Keratinocyte (primary cell): ENCODE measurements at regions not wholly inside any gene's neighbourhood (a gene's known extent, or its start where the extent isn't known, plus 50 kb on each side); places are given as distances from the start of the nearest gene placed in this dataset.

ENCODE experiments used
- DNase-seq: peaks from one replicate; pipeline ENCODE4 v3.0.0-alpha.2; 2011; ENCODE audit warnings: low read depth, missing footprints, low spot score
- FAIRE-seq: peaks from 2 replicates; lab custom pipeline; 2011; peaks lifted over from hg19 to GRCh38; lab: Jason Lieb, UNC
- H2AFZ ChIP-seq: 2 replicates; pipeline ENCODE4 v1.6.0; 2012; ENCODE audit warnings: low read length, control low read depth, inconsistent platforms; ENCODE audit not compliant: control insufficient read depth
- H3K27ac ChIP-seq: 2 replicates; pipeline ENCODE4 v1.5.1; 2011; ENCODE audit warnings: low read length; ENCODE audit not compliant: control insufficient read depth, insufficient read depth
- H3K27me3 ChIP-seq: 3 replicates; pipeline ENCODE4 v1.6.0; 2011; ENCODE audit warnings: low read length; ENCODE audit not compliant: control insufficient read depth, insufficient read depth; ENCODE audit errors: extremely low read depth
- H3K36me3 ChIP-seq, 2 experiments: 2 replicates in 1 of 2; 3 replicates in 1 of 2; pipeline ENCODE4 v1.5.1; 2011; ENCODE audit warnings: low read length in 2 of 2, mild to moderate bottlenecking in 1 of 2; ENCODE audit not compliant: control insufficient read depth in 2 of 2, insufficient read depth in 2 of 2; ENCODE audit errors: extremely low read depth in 1 of 2
- H3K4me1 ChIP-seq: 3 replicates; pipeline ENCODE4 v1.5.1; 2011; ENCODE audit warnings: low read length; ENCODE audit not compliant: control insufficient read depth, insufficient read depth; ENCODE audit errors: extremely low read depth
- H3K4me2 ChIP-seq: 3 replicates; pipeline ENCODE4 v1.6.0; 2011; ENCODE audit warnings: low read depth, low read length; ENCODE audit not compliant: control insufficient read depth, insufficient read depth; ENCODE audit errors: extremely low read depth
- H3K4me3 ChIP-seq, 3 experiments: fragments of 200-600 bp in 1 of 3; sonication (generic) in 1 of 3; 2 replicates in 2 of 3; 3 replicates in 1 of 3; pipeline ENCODE4 v1.5.1; 2011 to 2016; ENCODE audit warnings: low read length in 3 of 3, mild to moderate bottlenecking in 3 of 3, control low read depth in 2 of 3, inconsistent platforms in 1 of 3, low read depth in 1 of 3, mixed read lengths in 1 of 3, mixed run types in 1 of 3, moderate library complexity in 1 of 3; ENCODE audit not compliant: control insufficient read depth in 2 of 3, insufficient read depth in 2 of 3; ENCODE audit errors: extremely low read depth in 1 of 3
- H3K79me2 ChIP-seq: 2 replicates; pipeline ENCODE4 v1.6.0; 2012; ENCODE audit warnings: low read length; ENCODE audit not compliant: control insufficient read depth, insufficient read depth
- H3K9ac ChIP-seq: 3 replicates; pipeline ENCODE4 v1.6.0; 2011; ENCODE audit warnings: low read length; ENCODE audit not compliant: control insufficient read depth, insufficient read depth; ENCODE audit errors: extremely low read depth
- H3K9me1 ChIP-seq: 3 replicates; pipeline ENCODE4 v1.6.0; 2011; ENCODE audit warnings: low read length; ENCODE audit not compliant: control insufficient read depth, insufficient read depth; ENCODE audit errors: extremely low read depth
- H3K9me3 ChIP-seq: 2 replicates; pipeline ENCODE4 v1.5.1; 2012; ENCODE audit warnings: low read depth, low read length; ENCODE audit not compliant: control insufficient read depth
- H4K20me1 ChIP-seq: 3 replicates; pipeline ENCODE4 v1.6.0; 2011; ENCODE audit warnings: low read length; ENCODE audit not compliant: control insufficient read depth, insufficient read depth; ENCODE audit errors: extremely low read depth
- CTCF ChIP-seq, 3 experiments: IDR thresholded peaks in 1 of 3; conservative IDR thresholded peaks in 1 of 3; optimal IDR thresholded peaks in 1 of 3; 2 replicates in 2 of 3; 3 replicates in 1 of 3; pipeline versions ENCODE3 to v1.5.1; 2011; ENCODE audit warnings: low read length in 3 of 3, mild to moderate bottlenecking in 3 of 3, moderate library complexity in 2 of 3, control low read depth in 1 of 3, inconsistent platforms in 1 of 3; ENCODE audit not compliant: insufficient read depth in 2 of 3; ENCODE audit errors: extremely low read depth in 1 of 3
- EZH2 ChIP-seq: IDR thresholded peaks from one replicate; pipeline ENCODE4 v1.6.1; 2012; ENCODE audit warnings: inconsistent platforms, mild to moderate bottlenecking, low read length, moderate library complexity
- dilution Hi-C: fragments of 300-500 bp; cut with MboI; formaldehyde crosslinking; loops from one replicate; pipeline ENCODE4 v1.7.0; 2020; ENCODE audit warnings: low sequenced_read_pairs; ENCODE audit not compliant: extremely low pct_ligation_motif_present

- dilution Hi-C loops: no loop called here
- TF ChIP-seq CTCF (optimal IDR thresholded peaks at IDR 0.05 in 1 of 3, IDR thresholded peaks at IDR 0.05 in 1 of 3, conservative IDR thresholded peaks at IDR 0.05 in 1 of 3; ENCODE audit: extremely low read depth in 1 of 3, insufficient read depth in 2 of 3, low read length in 3 of 3): no peak
- TF ChIP-seq EZH2: no peak
- no peak overlapping the region for H3K4me3 ChIP-seq
- no peaks in the 10 kb centered on the region for H3K36me3 ChIP-seq
- H3K27ac ChIP-seq: no peak overlapping the region
- H4K20me1 ChIP-seq: no peaks in the 10 kb centered on the region
- H3K27me3 ChIP-seq: no peaks in the 10 kb centered on the region
- no peaks in the 10 kb centered on the region for H3K79me2 ChIP-seq
- H3K9ac ChIP-seq: no peak overlapping the region
- H3K4me1 ChIP-seq: peaks cover 5% of the 10 kb centered on the region
- H3K9me3 ChIP-seq: no peaks in the 10 kb centered on the region
- H3K9me1 ChIP-seq: no peaks in the 10 kb centered on the region
- H3K4me2 ChIP-seq: no peak overlapping the region
- H2AFZ ChIP-seq: no peak overlapping the region
- DNase-seq (no peak), FAIRE-seq (no peak)
These were observed 413.0 kb upstream of the TBL1XR1 start for GRCh38 chr3:177610262-177610661.

GRCh38 chr3:177610686-177611633 lies 413.7 kb upstream of the TBL1XR1 start:
- no peaks in the 10 kb centered on the region for H3K9me3 ChIP-seq
- no peaks in the 10 kb centered on the region for H3K9me1 ChIP-seq
- H2AFZ ChIP-seq: no peak overlapping the region
- TF ChIP-seq EZH2: no peak
- no peak for TF ChIP-seq CTCF (optimal IDR thresholded peaks at IDR 0.05 in 1 of 3, IDR thresholded peaks at IDR 0.05 in 1 of 3, conservative IDR thresholded peaks at IDR 0.05 in 1 of 3; ENCODE audit: extremely low read depth in 1 of 3, insufficient read depth in 2 of 3, low read length in 3 of 3)
- no peak overlapping the region for H3K27ac ChIP-seq
- H3K4me2 ChIP-seq: no peak overlapping the region
- dilution Hi-C loops: no loop called here
- no peaks in the 10 kb centered on the region for H3K36me3 ChIP-seq
- FAIRE-seq (no peak), DNase-seq (no peak)
- no peak overlapping the region for H3K9ac ChIP-seq
- no peaks in the 10 kb centered on the region for H3K27me3 ChIP-seq
- H3K79me2 ChIP-seq: no peaks in the 10 kb centered on the region
- no peaks in the 10 kb centered on the region for H4K20me1 ChIP-seq
- H3K4me3 ChIP-seq: no peak overlapping the region
- peaks cover 6% of the 10 kb centered on the region for H3K4me1 ChIP-seq
